Liver (tissue), 8 donors: ENCODE measurements at regions not wholly inside any gene's neighbourhood (a gene's known extent, or its start where the extent isn't known, plus 50 kb on each side); places are given as distances from the start of the nearest gene placed in this dataset.

Experiments
- DNase-seq: peaks from one replicate; pipeline ENCODE4 v3.0.0-alpha.2; 2017; ENCODE audit warnings: low spot score
- H3K27ac ChIP-seq, 2 donors: one replicate each; pipeline ENCODE4 v1.7.0; 2013; ENCODE audit warnings: inconsistent platforms in 2 of 2, low read length in 2 of 2, control low read depth in 1 of 2, low read depth in 1 of 2, mild to moderate bottlenecking in 1 of 2
- H3K27me3 ChIP-seq, 4 donors: one replicate each; pipeline versions ENCODE4 v1.6.1 to v1.7.0; 2013; ENCODE audit warnings: low read length in 3 of 4, inconsistent platforms in 1 of 4, mild to moderate bottlenecking in 1 of 4, moderate library complexity in 1 of 4; ENCODE audit not compliant: control insufficient read depth in 4 of 4, insufficient read depth in 4 of 4
- H3K36me3 ChIP-seq, 4 donors: one replicate each; pipeline versions ENCODE4 v1.6.1 to v1.7.0; 2013; ENCODE audit warnings: low read length in 3 of 4, mild to moderate bottlenecking in 3 of 4, low read depth in 1 of 4, moderate library complexity in 1 of 4; ENCODE audit not compliant: control insufficient read depth in 4 of 4, insufficient read depth in 3 of 4
- H3K4me1 ChIP-seq, 4 donors: one replicate each; pipeline versions ENCODE4 v1.6.1 to v1.7.0; 2013; ENCODE audit warnings: low read length in 3 of 4, mild to moderate bottlenecking in 3 of 4, moderate library complexity in 1 of 4; ENCODE audit not compliant: control insufficient read depth in 4 of 4, insufficient read depth in 4 of 4
- H3K4me3 ChIP-seq, 3 donors: one replicate each; pipeline versions ENCODE4 v1.6.1 to v1.7.0; 2013; ENCODE audit warnings: low read length in 3 of 3, control low read depth in 1 of 3, low read depth in 1 of 3, mild to moderate bottlenecking in 1 of 3
- H3K9ac ChIP-seq, 2 donors: one replicate each; pipeline ENCODE4 v1.7.0; 2013; ENCODE audit warnings: low read length in 2 of 2, mild to moderate bottlenecking in 2 of 2, moderate library complexity in 2 of 2, control low read depth in 1 of 2, low read depth in 1 of 2
- H3K9me3 ChIP-seq, 4 donors: one replicate each; pipeline versions ENCODE4 v1.6.1 to v1.7.0; 2013; ENCODE audit warnings: low read length in 3 of 4; ENCODE audit not compliant: control insufficient read depth in 4 of 4
- EGR1 ChIP-seq, 2 donors: IDR thresholded peaks; 2 replicates each; pipeline ENCODE4 v1.6.1; 2016 to 2018; ENCODE audit warnings: antibody characterized with exemption in 2 of 2, low read depth in 2 of 2
- FOXA1 ChIP-seq: IDR thresholded peaks from 2 replicates; pipeline ENCODE4 v1.6.1; 2016; ENCODE audit warnings: antibody characterized with exemption
- FOXA2 ChIP-seq: IDR thresholded peaks from 2 replicates; pipeline ENCODE4 v1.6.1; 2016; ENCODE audit warnings: antibody characterized with exemption
- GABPA ChIP-seq, 2 donors: IDR thresholded peaks in 1 of 2; conservative IDR thresholded peaks in 1 of 2; 2 replicates each; pipeline ENCODE4 v1.6.1; 2016; ENCODE audit warnings: antibody characterized with exemption in 2 of 2, mild to moderate bottlenecking in 1 of 2, moderate library complexity in 1 of 2
- HNF4A ChIP-seq, 2 donors: conservative IDR thresholded peaks; 2 replicates each; pipeline ENCODE4 v1.6.1; 2016; ENCODE audit warnings: antibody characterized with exemption in 2 of 2, mild to moderate bottlenecking in 2 of 2
- HNF4G ChIP-seq: IDR thresholded peaks from 2 replicates; pipeline ENCODE4 v1.6.1; 2016; ENCODE audit warnings: antibody characterized with exemption
- JUND ChIP-seq, 2 donors: IDR thresholded peaks; 2 replicates each; pipeline ENCODE4 v1.6.1; 2016; ENCODE audit warnings: antibody characterized with exemption in 2 of 2
- NR2F2 ChIP-seq: IDR thresholded peaks from 2 replicates; pipeline ENCODE4 v1.6.1; 2016; ENCODE audit warnings: antibody characterized with exemption
- RAD21 ChIP-seq, 2 donors: IDR thresholded peaks; 2 replicates each; pipeline ENCODE4 v1.6.1; 2016; ENCODE audit warnings: antibody characterized with exemption in 2 of 2, mild to moderate bottlenecking in 2 of 2
- RXRA ChIP-seq, 2 donors: IDR thresholded peaks; 2 replicates each; pipeline ENCODE4 v1.6.1; 2017 to 2018; ENCODE audit warnings: antibody characterized with exemption in 2 of 2, mild to moderate bottlenecking in 1 of 2
- SP1 ChIP-seq: IDR thresholded peaks from 2 replicates; pipeline ENCODE4 v1.6.1; 2018; ENCODE audit warnings: antibody characterized with exemption, mild to moderate bottlenecking
- TAF1 ChIP-seq: conservative IDR thresholded peaks from 2 replicates; pipeline ENCODE4 v1.6.1; 2016; ENCODE audit warnings: antibody characterized with exemption, mild to moderate bottlenecking
- YY1 ChIP-seq: IDR thresholded peaks from 2 replicates; pipeline ENCODE4 v1.6.1; 2016; ENCODE audit warnings: antibody characterized with exemption, mild to moderate bottlenecking
- WGBS: extraction: QIAGEN DNeasy Blood & Tissue Kit; methylation state at CpG from one replicate; pipeline ENCODE4 v1.1.7; 2013; 5-methylcytosine and 5-hydroxymethylcytosine counted together
- TF ChIP-seq, protein P1 (sequence below): IDR thresholded peaks from 2 replicates; pipeline ENCODE4 v1.6.1; 2016; ENCODE audit warnings: antibody characterized with exemption
- TF ChIP-seq, protein P2 (sequence below): IDR thresholded peaks from 2 replicates; pipeline ENCODE4 v1.6.1; 2016; ENCODE audit warnings: antibody characterized with exemption
- TF ChIP-seq, protein P3 (sequence below): IDR thresholded peaks from 2 replicates; pipeline ENCODE4 v1.6.1; 2016; ENCODE audit warnings: antibody characterized with exemption, mild to moderate bottlenecking
- TF ChIP-seq, protein P4 (sequence below): fragments of 150-350 bp; IDR thresholded peaks from 2 replicates; pipeline ENCODE4 v1.5.1; 2017; ENCODE audit warnings: improper control_type of control experiment, low read depth, low read length; ENCODE audit not compliant: missing input control
- TF ChIP-seq, protein P5 (sequence below): IDR thresholded peaks from 2 replicates; pipeline ENCODE4 v1.6.1; 2016; ENCODE audit warnings: antibody characterized with exemption
- donor health status: healthy.
- donor health status: healthy.
- donor health status: healthy.
- donor health status: healthy.
- donor health status: healthy.

DNA sequence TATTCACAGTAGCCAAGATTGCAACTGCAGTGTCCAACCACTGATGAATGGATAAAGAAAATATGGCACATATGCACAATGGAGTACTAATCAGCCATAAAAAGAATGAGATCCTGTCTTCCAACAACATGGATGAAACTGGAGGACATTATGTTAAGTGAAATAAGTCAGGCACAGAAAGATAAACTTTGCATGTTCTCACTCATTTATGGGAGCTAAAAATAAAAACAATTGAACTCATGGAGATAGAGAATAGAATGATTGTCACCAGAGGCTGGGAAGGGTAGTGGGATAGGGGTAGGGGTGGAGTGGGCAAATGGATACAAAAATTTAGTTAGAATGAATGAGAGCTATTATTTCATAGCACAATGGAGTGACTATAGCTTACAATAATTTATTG is 305.5 kb upstream of the ETAA1 start:
- Histone ChIP-seq H3K4me3 (no peak overlapping the region), H3K9ac (no peak overlapping the region), H3K27ac (no peak overlapping the region), H3K4me1 (no peaks in the 10 kb centered on the region), H3K9me3 (no peaks in the 10 kb centered on the region), H3K27me3 (no peaks in the 10 kb centered on the region), H3K36me3 (no peaks in the 10 kb centered on the region)
- TF ChIP-seq RXRA (IDR thresholded peaks at IDR 0.05) (no peak), EGR1 (IDR thresholded peaks at IDR 0.05; ENCODE audit: low read depth in 2 of 2) (no peak), JUND (IDR thresholded peaks at IDR 0.05) (no peak), YY1 (no peak), SP1 (no peak), TAF1 (no peak), HNF4G (no peak), GABPA (IDR thresholded peaks at IDR 0.05 in 1 of 2, conservative IDR thresholded peaks at IDR 0.05 in 1 of 2) (no peak), FOXA1 (no peak)
- TF ChIP-seq, protein P1, sequence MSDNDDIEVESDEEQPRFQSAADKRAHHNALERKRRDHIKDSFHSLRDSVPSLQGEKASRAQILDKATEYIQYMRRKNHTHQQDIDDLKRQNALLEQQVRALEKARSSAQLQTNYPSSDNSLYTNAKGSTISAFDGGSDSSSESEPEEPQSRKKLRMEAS: no peak
- TF ChIP-seq, protein P2, sequence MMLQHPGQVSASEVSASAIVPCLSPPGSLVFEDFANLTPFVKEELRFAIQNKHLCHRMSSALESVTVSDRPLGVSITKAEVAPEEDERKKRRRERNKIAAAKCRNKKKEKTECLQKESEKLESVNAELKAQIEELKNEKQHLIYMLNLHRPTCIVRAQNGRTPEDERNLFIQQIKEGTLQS: no peak
- TF ChIP-seq, protein P3, sequence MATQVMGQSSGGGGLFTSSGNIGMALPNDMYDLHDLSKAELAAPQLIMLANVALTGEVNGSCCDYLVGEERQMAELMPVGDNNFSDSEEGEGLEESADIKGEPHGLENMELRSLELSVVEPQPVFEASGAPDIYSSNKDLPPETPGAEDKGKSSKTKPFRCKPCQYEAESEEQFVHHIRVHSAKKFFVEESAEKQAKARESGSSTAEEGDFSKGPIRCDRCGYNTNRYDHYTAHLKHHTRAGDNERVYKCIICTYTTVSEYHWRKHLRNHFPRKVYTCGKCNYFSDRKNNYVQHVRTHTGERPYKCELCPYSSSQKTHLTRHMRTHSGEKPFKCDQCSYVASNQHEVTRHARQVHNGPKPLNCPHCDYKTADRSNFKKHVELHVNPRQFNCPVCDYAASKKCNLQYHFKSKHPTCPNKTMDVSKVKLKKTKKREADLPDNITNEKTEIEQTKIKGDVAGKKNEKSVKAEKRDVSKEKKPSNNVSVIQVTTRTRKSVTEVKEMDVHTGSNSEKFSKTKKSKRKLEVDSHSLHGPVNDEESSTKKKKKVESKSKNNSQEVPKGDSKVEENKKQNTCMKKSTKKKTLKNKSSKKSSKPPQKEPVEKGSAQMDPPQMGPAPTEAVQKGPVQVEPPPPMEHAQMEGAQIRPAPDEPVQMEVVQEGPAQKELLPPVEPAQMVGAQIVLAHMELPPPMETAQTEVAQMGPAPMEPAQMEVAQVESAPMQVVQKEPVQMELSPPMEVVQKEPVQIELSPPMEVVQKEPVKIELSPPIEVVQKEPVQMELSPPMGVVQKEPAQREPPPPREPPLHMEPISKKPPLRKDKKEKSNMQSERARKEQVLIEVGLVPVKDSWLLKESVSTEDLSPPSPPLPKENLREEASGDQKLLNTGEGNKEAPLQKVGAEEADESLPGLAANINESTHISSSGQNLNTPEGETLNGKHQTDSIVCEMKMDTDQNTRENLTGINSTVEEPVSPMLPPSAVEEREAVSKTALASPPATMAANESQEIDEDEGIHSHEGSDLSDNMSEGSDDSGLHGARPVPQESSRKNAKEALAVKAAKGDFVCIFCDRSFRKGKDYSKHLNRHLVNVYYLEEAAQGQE: no peak
- no peak for DNase-seq

DNA sequence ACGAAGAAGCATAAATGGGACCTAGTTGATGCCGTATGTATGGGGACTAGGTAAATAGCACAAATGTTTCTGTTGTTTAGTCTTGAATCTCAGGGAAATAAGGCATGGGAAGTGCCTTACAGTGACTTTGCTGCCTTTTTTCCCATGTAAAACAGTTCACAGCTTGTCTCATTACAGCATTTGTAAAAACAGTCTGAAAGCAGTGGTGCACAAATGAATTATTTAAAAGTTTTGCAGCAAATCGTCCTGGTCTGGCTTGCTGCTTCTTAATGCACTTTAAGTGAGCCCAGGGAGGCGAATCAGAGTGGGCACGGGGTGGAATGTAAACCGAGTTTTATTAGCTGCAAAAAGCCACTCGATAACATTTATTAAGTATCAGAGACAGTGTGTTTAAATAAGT is 302.0 kb upstream of the ETAA1 start:
- no peak overlapping the region for H3K9ac ChIP-seq
- no peak overlapping the region for H3K27ac ChIP-seq
- WGBS: 79% methylated on average over 7 of the region's 7 CpGs
- no peak overlapping the region for H3K4me3 ChIP-seq
- no peaks in the 10 kb centered on the region for H3K36me3 ChIP-seq
- no peaks in the 10 kb centered on the region for H3K27me3 ChIP-seq
- no peaks in the 10 kb centered on the region for H3K4me1 ChIP-seq
- no peak for DNase-seq
- TF ChIP-seq JUND (IDR thresholded peaks at IDR 0.05) (no peak), RAD21 (IDR thresholded peaks at IDR 0.05) (no peak), FOXA1 (no peak), HNF4G (no peak), HNF4A (conservative IDR thresholded peaks at IDR 0.05) (no peak), YY1 (no peak), NR2F2 (no peak), GABPA (IDR thresholded peaks at IDR 0.05 in 1 of 2, conservative IDR thresholded peaks at IDR 0.05 in 1 of 2) (no peak), EGR1 (IDR thresholded peaks at IDR 0.05; ENCODE audit: low read depth in 2 of 2) (no peak), TAF1 (no peak), SP1 (no peak), FOXA2 (no peak), RXRA (IDR thresholded peaks at IDR 0.05) (no peak)
- TF ChIP-seq, protein P3: no peak
- TF ChIP-seq, protein P4, sequence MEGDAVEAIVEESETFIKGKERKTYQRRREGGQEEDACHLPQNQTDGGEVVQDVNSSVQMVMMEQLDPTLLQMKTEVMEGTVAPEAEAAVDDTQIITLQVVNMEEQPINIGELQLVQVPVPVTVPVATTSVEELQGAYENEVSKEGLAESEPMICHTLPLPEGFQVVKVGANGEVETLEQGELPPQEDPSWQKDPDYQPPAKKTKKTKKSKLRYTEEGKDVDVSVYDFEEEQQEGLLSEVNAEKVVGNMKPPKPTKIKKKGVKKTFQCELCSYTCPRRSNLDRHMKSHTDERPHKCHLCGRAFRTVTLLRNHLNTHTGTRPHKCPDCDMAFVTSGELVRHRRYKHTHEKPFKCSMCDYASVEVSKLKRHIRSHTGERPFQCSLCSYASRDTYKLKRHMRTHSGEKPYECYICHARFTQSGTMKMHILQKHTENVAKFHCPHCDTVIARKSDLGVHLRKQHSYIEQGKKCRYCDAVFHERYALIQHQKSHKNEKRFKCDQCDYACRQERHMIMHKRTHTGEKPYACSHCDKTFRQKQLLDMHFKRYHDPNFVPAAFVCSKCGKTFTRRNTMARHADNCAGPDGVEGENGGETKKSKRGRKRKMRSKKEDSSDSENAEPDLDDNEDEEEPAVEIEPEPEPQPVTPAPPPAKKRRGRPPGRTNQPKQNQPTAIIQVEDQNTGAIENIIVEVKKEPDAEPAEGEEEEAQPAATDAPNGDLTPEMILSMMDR: no peak
- TF ChIP-seq, protein P5, sequence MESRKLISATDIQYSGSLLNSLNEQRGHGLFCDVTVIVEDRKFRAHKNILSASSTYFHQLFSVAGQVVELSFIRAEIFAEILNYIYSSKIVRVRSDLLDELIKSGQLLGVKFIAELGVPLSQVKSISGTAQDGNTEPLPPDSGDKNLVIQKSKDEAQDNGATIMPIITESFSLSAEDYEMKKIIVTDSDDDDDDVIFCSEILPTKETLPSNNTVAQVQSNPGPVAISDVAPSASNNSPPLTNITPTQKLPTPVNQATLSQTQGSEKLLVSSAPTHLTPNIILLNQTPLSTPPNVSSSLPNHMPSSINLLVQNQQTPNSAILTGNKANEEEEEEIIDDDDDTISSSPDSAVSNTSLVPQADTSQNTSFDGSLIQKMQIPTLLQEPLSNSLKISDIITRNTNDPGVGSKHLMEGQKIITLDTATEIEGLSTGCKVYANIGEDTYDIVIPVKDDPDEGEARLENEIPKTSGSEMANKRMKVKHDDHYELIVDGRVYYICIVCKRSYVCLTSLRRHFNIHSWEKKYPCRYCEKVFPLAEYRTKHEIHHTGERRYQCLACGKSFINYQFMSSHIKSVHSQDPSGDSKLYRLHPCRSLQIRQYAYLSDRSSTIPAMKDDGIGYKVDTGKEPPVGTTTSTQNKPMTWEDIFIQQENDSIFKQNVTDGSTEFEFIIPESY: no peak
- TF ChIP-seq, protein P1: no peak
- TF ChIP-seq, protein P2: no peak
- no peaks in the 10 kb centered on the region for H3K9me3 ChIP-seq
